SH-SY5Y (cell line): ENCODE measurements at regions not wholly inside any gene's neighbourhood (a gene's known extent, or its start where the extent isn't known, plus 50 kb on each side); places are given as distances from the start of the nearest gene placed in this dataset.

ENCODE experiments used
- GATA2 ChIP-seq: IDR thresholded peaks from 2 replicates; pipeline ENCODE4 v1.6.1; 2011; ENCODE audit warnings: mild to moderate bottlenecking, low read depth, low read length
- GATA3 ChIP-seq: IDR thresholded peaks from 2 replicates; pipeline ENCODE4 v1.6.1; 2011; ENCODE audit warnings: low read depth, mild to moderate bottlenecking, low read length, moderate library complexity

DNA sequence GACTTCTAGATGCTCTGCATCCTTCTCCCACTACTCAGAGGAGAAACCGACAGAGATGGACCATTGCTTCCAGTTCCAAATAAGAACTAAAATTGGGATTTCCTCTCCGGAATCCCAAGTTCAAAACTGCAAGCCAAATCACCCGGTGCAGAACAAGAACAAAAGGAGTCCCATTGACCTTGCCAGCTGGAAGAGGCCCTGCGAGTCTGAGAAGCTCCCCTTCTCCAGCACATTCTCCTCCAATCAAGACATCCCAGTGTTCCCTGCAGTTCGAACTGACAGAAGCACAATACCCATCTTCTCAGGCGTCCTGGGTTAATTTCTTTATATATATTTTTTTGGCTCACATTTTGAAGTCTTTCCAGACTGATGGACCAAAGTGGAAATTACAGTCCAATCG, 195.3 kb upstream of the MEIS1 start:
- TF ChIP-seq GATA3 (no peak), GATA2 (no peak)

GRCh38 chr2:66237803-66238379, 197.0 kb upstream of the MEIS1 start:
- TF ChIP-seq GATA3: no peak
- no peak for TF ChIP-seq GATA2

DNA sequence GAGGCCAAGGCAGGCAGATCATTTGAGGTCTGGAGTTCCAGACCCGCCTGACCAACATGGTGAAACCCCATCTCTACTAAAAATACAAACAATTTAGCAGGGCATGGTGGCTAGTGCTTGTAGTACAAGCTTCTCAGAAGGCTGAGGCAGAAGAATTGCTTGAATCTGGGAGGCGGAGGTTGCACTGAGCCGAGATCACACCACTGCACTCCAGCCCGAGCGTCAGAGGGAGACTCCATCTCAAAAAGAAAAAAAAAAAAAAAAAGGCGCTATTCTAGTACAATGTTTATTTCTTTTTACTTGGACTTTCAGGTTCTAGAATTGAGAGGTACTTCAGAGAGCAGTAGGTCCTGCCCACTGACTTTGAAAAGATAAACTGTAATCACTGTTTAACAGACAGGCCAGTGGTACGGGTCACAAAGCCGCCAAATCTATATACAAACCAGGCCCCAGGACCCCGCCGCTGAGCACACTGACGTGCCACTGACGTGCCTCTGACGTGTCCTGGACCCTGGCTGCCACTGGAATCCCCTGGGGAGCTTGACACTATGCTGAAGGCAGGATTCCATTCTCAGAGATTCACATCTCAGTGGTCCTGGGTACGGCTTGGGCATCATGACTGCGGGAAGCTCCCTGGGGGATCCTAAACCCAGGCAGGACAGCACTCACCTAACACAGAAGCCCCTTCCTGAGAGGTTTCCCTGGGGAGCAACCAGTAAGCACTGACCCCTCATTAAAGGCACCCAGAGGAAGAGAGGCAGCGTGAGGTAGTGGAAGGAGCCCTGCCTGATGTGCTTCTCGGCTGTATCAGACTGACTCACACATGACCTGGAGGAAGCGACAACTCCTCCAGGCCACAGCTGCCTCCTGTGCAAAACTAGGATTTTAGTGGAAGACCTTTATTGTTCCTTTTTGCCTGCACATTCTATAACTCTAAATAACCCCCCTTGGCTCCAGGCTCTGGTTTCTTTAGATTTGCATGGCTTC, 197.8 kb upstream of the MEIS1 start:
- TF ChIP-seq GATA2: no peak
- TF ChIP-seq GATA3: no peak

DNA sequence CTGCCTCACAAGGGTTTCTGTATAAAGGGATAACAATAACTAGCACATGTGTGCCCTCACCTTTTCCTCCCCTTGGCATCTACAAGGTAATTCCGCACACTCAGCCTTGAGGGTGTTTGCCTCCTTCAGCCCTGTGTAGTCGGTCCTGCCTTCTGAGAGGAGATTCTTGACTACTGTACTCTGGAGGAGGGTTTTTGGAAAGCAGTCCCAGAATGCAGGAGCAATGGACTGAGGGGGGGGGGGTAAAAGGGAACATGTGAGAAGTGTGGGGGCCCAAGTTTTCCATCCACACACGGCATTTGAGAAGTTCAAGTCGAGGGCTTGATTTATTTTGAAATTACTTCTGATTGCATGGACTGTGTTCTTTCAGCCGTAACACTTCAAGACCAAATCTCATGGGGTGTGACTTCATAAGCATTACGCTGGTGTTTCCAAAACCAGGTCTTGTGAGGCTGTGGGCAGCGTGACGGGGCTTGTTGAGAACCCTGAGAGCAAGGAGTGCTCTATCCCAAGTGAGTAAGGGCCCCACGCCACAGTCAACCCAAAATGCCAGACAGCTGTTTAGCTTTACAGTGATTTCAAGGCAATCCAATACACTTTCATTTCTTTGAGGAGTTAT, 198.7 kb upstream of the MEIS1 start:
- TF ChIP-seq GATA3: no peak
- TF ChIP-seq GATA2: no peak

DNA sequence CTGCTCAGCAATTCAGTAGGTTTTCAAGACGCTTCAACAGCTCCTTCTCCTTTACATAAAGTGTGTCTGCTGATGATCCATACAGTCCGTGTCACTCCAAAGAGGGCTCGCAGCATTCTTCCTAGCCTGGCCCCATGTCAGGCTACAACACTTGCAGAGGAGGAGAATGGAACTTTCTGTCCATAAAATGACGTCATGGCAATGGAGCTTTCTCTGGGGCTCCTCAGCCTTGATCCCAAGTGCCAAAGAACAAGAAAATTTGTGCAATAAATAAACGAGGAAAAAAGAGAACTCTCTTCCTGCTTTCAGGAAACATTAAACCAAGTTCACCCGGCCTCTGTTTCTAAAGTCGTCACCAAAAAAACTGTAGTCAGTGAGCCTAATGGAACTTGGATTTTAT, 199.5 kb upstream of the MEIS1 start:
- TF ChIP-seq GATA2 (no peak), GATA3 (no peak)

DNA sequence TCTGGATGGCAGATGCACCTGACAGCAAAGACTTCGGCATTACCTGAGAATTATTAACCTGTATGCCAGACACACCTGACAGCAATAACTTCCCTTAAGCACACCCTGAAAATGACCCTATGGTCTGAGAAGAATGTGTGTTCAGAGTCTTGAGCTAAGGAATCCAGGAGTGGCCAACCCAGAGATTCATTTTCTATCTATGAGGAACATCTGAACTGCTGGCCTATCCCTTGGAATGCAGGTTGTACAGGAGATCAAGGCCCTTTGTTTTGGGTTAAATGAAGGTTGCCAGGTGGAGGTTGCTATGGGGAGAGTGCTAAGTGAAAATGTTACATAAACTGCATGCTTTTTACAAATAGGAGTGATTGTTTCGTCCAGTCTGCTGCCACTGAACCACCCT, 200.9 kb upstream of the MEIS1 start:
- TF ChIP-seq GATA3: no peak
- TF ChIP-seq GATA2: no peak

GRCh38 chr2:66228128-66228547, 206.8 kb upstream of the MEIS1 start:
- TF ChIP-seq GATA2: no peak
- no peak for TF ChIP-seq GATA3

DNA sequence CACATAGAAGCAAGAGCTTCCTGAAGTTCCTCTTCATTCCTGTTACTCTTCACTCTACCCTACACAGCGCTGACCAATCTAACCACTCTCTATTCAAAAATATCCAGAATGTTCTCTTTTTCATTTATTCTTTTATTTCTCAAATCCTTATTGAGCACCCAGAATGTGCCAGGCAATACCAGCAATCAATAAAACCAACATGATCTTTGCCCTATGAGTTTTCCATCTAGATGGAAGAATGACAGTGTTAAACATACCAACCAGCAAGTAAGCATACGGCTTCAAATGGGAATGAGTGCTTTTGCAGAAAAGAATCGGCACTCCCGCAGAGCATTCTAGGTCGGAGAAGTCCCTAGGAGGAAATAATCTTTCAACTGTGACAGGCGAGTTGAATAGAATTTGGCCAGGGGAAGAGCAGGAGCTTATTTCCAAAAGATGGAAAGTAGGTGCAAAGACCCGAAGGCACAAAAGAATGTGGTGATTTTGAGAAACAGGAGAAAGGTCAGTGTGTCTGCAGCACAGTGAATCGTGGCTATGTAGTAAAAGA, 217.8 kb upstream of the MEIS1 start:
- TF ChIP-seq GATA2 (no peak), GATA3 (no peak)

- TF ChIP-seq GATA2 (no peak), GATA3 (no peak)
Observed at GRCh38 chr2:66212749-66213148, 222.2 kb upstream of the MEIS1 start.

DNA sequence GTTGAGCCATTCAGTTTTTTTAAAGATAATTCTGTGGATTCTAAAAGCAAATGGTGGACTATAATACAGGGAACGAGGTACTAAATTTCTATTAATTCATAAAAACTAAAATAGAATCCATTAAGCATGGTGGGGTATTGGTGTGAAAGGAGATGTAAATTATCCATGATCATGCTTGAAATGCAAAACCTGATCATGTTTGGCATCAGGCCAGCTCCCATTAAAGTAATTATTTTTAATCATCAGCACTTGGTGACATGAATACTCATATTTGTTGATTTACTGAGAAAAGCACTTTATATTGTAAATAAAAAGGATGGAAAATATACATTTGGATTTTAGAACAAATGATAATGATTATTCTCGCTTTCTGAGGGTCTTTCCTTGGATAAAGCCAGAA, 232.3 kb upstream of the MEIS1 start:
- TF ChIP-seq GATA2: no peak
- no peak for TF ChIP-seq GATA3

- TF ChIP-seq GATA3 (no peak), GATA2 (no peak)
Observed at GRCh38 chr2:66201242-66201641, 233.7 kb upstream of the MEIS1 start.

DNA sequence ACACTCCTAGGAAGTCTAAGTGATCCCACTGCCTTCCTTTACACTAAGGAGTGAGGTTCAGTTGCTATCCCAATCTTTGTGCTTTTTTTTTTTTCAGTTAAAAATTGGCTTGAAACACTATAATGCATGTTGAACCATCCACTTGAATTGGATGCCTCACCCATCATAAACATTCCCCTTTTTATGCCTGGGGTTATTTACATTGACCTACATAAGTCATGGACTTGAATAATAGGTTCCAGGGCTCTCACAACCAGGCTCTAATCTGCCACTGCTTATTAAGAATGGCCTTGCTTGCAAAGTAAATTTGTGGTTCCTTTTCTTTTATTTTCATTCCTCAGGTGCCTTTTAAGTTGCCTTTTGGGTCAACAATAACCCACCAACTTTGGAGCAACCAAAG, 236.1 kb upstream of the MEIS1 start:
- TF ChIP-seq GATA2 (no peak), GATA3 (no peak)

- TF ChIP-seq GATA3 (no peak), GATA2 (no peak)
Observed at GRCh38 chr2:66192888-66193287, 242.0 kb upstream of the MEIS1 start.

- TF ChIP-seq GATA3: no peak
- no peak for TF ChIP-seq GATA2
Observed at GRCh38 chr2:66191311-66191710, 243.6 kb upstream of the MEIS1 start.
